HCT116 (cell line): ENCODE measurements at regions not wholly inside any gene's neighbourhood (a gene's known extent, or its start where the extent isn't known, plus 50 kb on each side); places are given as distances from the start of the nearest gene placed in this dataset.

Experiments used
- ATAC-seq: fragments of 200-7000 bp; cut with Tn5 transposase; 2 replicates; pipeline ENCODE4 v1.9.1; 2020; ENCODE audit warnings: mild to moderate bottlenecking, moderate library complexity
- BruUV-seq: library from RNA; stranded (reverse); fragments of 400-500 nt; replicated peaks from 2 replicates; lab custom pipeline; 2021; lab: Mats Ljungman, UMichigan
- CTCF ChIA-PET: fragments of 300-600 bp; sonication (Branson Sonifier 250); formaldehyde crosslinking; loops from one replicate; lab custom pipeline; 2021; ENCODE audit warnings: antibody characterized with exemption; lab: Charles Lee
- POLR2A ChIA-PET: fragments of 300-600, 350-600 bp; sonication (Branson Sonifier 250); formaldehyde crosslinking; loops from one replicate; lab custom pipeline; 2021; ENCODE audit warnings: antibody characterized with exemption; lab: Charles Lee
- RAD21 ChIA-PET, 2 experiments: fragments of 300-600 bp; sonication (Branson Sonifier 250); formaldehyde crosslinking; loops; one replicate each; lab custom pipeline; 2023; ENCODE audit warnings: low total read pairs in 2 of 2; ENCODE audit not compliant: uncharacterized antibody in 2 of 2, unreplicated experiment in 2 of 2, low non-redundant PET in 1 of 2; lab: Charles Lee
- DNase-seq: peaks from one replicate; pipeline ENCODE4 v3.0.0-alpha.2; 2010; ENCODE audit warnings: low read depth, low spot score
- H2AFZ ChIP-seq: fragments of 200-600 bp; shearing (Covaris generic), sonication (generic); 2 replicates; pipeline ENCODE4 v1.6.1; 2017; ENCODE audit warnings: low read depth, mixed run types, mixed read lengths, antibody characterized with exemption, low read length; ENCODE audit not compliant: poor library complexity, severe bottlenecking
- H3K27ac ChIP-seq: 2 replicates; pipeline ENCODE4 v1.5.1; 2012; ENCODE audit warnings: low read depth, low read length
- H3K27me3 ChIP-seq: fragments of 200-600 bp; sonication (generic); 2 replicates; pipeline ENCODE4 v1.6.1; 2016; ENCODE audit warnings: mixed run types, low read length, mixed read lengths; ENCODE audit not compliant: insufficient read depth
- H3K36me3 ChIP-seq, 2 experiments: fragments of 200-500 bp in 1 of 2; fragments of 200-600 bp in 1 of 2; sonication (Bioruptor generic) in 1 of 2; sonication (generic) in 1 of 2; 2 replicates each; pipeline versions ENCODE4 v1.5.1 to v1.6.1; 2014 to 2016; ENCODE audit warnings: low read length in 2 of 2, inconsistent platforms in 1 of 2, mixed read lengths in 1 of 2, mixed run types in 1 of 2; ENCODE audit not compliant: insufficient read depth in 2 of 2, control insufficient read depth in 1 of 2
- H3K4me1 ChIP-seq, 2 experiments: fragments of 200-600 bp in 1 of 2; sonication (generic) in 1 of 2; 2 replicates each; pipeline versions ENCODE4 v1.5.1 to v1.6.1; 2012 to 2017; ENCODE audit warnings: low read length in 2 of 2, inconsistent platforms in 1 of 2, mild to moderate bottlenecking in 1 of 2, mixed read lengths in 1 of 2, mixed run types in 1 of 2, moderate library complexity in 1 of 2; ENCODE audit not compliant: insufficient read depth in 2 of 2, control insufficient read depth in 1 of 2
- H3K4me2 ChIP-seq: fragments of 200-600 bp; sonication (generic); 2 replicates; pipeline ENCODE4 v1.6.1; 2017; ENCODE audit warnings: mixed run types, low read length, mixed read lengths
- H3K4me3 ChIP-seq, 2 experiments: fragments of 200-600 bp in 1 of 2; sonication (generic) in 1 of 2; replicated peaks in 1 of 2; 2 replicates each; pipeline ENCODE4 v1.5.1; 2011 to 2016; ENCODE audit warnings: low read length in 2 of 2, control low read depth in 1 of 2, low read depth in 1 of 2, mild to moderate bottlenecking in 1 of 2, mixed read lengths in 1 of 2, mixed run types in 1 of 2
- H3K79me2 ChIP-seq: fragments of 200-600 bp; sonication (generic); 2 replicates; pipeline ENCODE4 v1.6.1; 2017; ENCODE audit warnings: mild to moderate bottlenecking, mixed run types, low read length, moderate library complexity, mixed read lengths; ENCODE audit not compliant: insufficient read depth
- H3K9ac ChIP-seq: fragments of 200-600 bp; sonication (generic); 2 replicates; pipeline ENCODE4 v1.6.1; 2016; ENCODE audit warnings: low read length, mixed read lengths
- H3K9me2 ChIP-seq: fragments of 200-600 bp; sonication (generic), shearing (Covaris generic); 2 replicates; pipeline ENCODE4 v1.6.1; 2017; ENCODE audit warnings: mixed run types, mild to moderate bottlenecking, moderate library complexity; ENCODE audit not compliant: insufficient read depth
- H3K9me3 ChIP-seq, 2 experiments: fragments of 200-500 bp in 1 of 2; fragments of 200-600 bp in 1 of 2; sonication (Bioruptor generic) in 1 of 2; sonication (generic) in 1 of 2; 2 replicates each; pipeline ENCODE4 v1.6.1; 2014 to 2017; ENCODE audit warnings: low read length in 2 of 2, mixed read lengths in 2 of 2, inconsistent platforms in 1 of 2, low read depth in 1 of 2, mild to moderate bottlenecking in 1 of 2, mixed run types in 1 of 2, moderate library complexity in 1 of 2; ENCODE audit not compliant: control insufficient read depth in 1 of 2, insufficient read depth in 1 of 2
- H4K20me1 ChIP-seq: fragments of 200-600 bp; sonication (generic), shearing (Covaris generic); 2 replicates; pipeline ENCODE4 v1.6.1; 2017; ENCODE audit warnings: mixed run types, mild to moderate bottlenecking, moderate library complexity; ENCODE audit not compliant: insufficient read depth
- ATF3 ChIP-seq: IDR thresholded peaks from 2 replicates; pipeline ENCODE4 v1.6.1; 2012
- CBX3 ChIP-seq: IDR thresholded peaks from 2 replicates; pipeline ENCODE4 v1.6.1; 2012; ENCODE audit warnings: low read depth
- CEBPB ChIP-seq: IDR thresholded peaks from 2 replicates; pipeline ENCODE4 v1.6.1; 2012; ENCODE audit warnings: low read depth
- ELF1 ChIP-seq: IDR thresholded peaks from 2 replicates; pipeline ENCODE4 v1.6.1; 2012; ENCODE audit warnings: low read depth, borderline replicate concordance
- EZH2 ChIP-seq: fragments of 200-600 bp; sonication (generic); IDR thresholded peaks from 2 replicates; pipeline ENCODE4 v1.6.1; 2017; ENCODE audit warnings: antibody characterized with exemption, mixed run types
- EZH2phosphoT487 ChIP-seq: fragments of 200-600 bp; IDR thresholded peaks from 2 replicates; pipeline ENCODE4 v1.6.1; 2018; ENCODE audit warnings: antibody characterized with exemption, borderline replicate concordance
- FOSL1 ChIP-seq: IDR thresholded peaks from 2 replicates; pipeline ENCODE4 v1.6.1; 2012; ENCODE audit warnings: low read depth
- JUND ChIP-seq: IDR thresholded peaks from 2 replicates; pipeline ENCODE4 v1.6.1; 2012
- POLR2AphosphoS5 ChIP-seq: IDR thresholded peaks from 2 replicates; pipeline ENCODE4 v1.6.1; 2011; ENCODE audit warnings: mild to moderate bottlenecking, low read depth, low read length, moderate library complexity
- RAD21 ChIP-seq: IDR thresholded peaks from 2 replicates; pipeline ENCODE4 v1.6.1; 2012; ENCODE audit warnings: low read depth, mild to moderate bottlenecking
- SP1 ChIP-seq: IDR thresholded peaks from 2 replicates; pipeline ENCODE4 v1.6.1; 2012; ENCODE audit warnings: low read depth
- TCF7L2 ChIP-seq: IDR thresholded peaks from 2 replicates; pipeline ENCODE4 v1.7.0; 2011; ENCODE audit warnings: borderline replicate concordance, inconsistent platforms; ENCODE audit not compliant: insufficient read depth, insufficient read length; ENCODE audit errors: extremely low read depth
- YY1 ChIP-seq: IDR thresholded peaks from 2 replicates; pipeline ENCODE4 v1.6.1; 2011; ENCODE audit warnings: low read length, low read depth, moderate library complexity, mild to moderate bottlenecking; ENCODE audit not compliant: insufficient replicate concordance; ENCODE audit errors: extremely low read depth
- ZBTB33 ChIP-seq: IDR thresholded peaks from 2 replicates; pipeline ENCODE4 v1.6.1; 2011; ENCODE audit warnings: mild to moderate bottlenecking, low read length, moderate library complexity; ENCODE audit not compliant: insufficient replicate concordance; ENCODE audit errors: extremely low read depth
- ZNF274 ChIP-seq: fragments of 200-500 bp; sonication (Bioruptor generic); IDR thresholded peaks from 2 replicates; pipeline ENCODE4 v1.6.1; 2014; ENCODE audit warnings: mild to moderate bottlenecking, low read depth, low read length, inconsistent platforms
- intact Hi-C: fragments of 100-400 bp; cut with micrococcal nuclease; formaldehyde crosslinking; loops from 2 replicates; pipeline ENCODE4 v1.10.0; 2022
- TF ChIP-seq, protein P1 (sequence below): IDR thresholded peaks from 2 replicates; pipeline ENCODE4 v1.6.1; 2012; ENCODE audit warnings: low read depth
- TF ChIP-seq, protein P2 (sequence below), 3 experiments: fragments of 200-600 bp in 1 of 3; sonication (generic) in 1 of 3; IDR thresholded peaks in 2 of 3; conservative IDR thresholded peaks in 1 of 3; 2 replicates each; pipeline ENCODE4 v1.5.1; 2012 to 2017; ENCODE audit warnings: low read depth in 2 of 3, low read length in 2 of 3, antibody characterized with exemption in 1 of 3, borderline replicate concordance in 1 of 3, control low read depth in 1 of 3, mild to moderate bottlenecking in 1 of 3, mixed read lengths in 1 of 3, mixed run types in 1 of 3, moderate library complexity in 1 of 3; ENCODE audit not compliant: insufficient read depth in 1 of 3

DNA sequence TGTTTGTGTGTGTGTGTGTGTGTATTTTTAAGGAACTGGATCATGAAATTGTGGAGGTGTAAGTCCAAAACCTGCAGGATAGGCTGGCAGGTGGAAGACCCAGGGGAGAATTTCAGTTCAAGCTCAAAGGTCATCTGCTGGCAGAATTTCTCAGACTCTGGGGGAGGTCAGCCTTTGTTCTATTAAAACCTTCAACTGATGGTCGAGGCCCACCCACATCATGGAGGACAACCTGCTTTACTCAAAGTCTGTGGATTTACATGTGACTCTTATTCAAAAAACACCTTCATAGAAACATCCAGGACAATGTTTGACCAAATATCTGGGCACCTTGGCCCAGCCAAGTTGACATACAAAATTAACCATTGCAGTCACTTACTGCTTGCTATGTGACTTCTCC lies 157.2 kb downstream of the EDEM1 start:
- RAD21 ChIA-PET = no interaction called here
- Histone ChIP-seq H3K9me2 (no peaks in the 10 kb centered on the region), H4K20me1 (no peaks in the 10 kb centered on the region)
- TF ChIP-seq POLR2AphosphoS5 = no peak
- TF ChIP-seq ZBTB33 = no peak
- TF ChIP-seq CBX3 = no peak
- TF ChIP-seq SP1 = no peak
- TF ChIP-seq JUND = no peak
- no peak for TF ChIP-seq ZNF274
- TF ChIP-seq RAD21 = no peak
- no peak for TF ChIP-seq CEBPB
- no peak for TF ChIP-seq FOSL1
- TF ChIP-seq, protein P1, sequence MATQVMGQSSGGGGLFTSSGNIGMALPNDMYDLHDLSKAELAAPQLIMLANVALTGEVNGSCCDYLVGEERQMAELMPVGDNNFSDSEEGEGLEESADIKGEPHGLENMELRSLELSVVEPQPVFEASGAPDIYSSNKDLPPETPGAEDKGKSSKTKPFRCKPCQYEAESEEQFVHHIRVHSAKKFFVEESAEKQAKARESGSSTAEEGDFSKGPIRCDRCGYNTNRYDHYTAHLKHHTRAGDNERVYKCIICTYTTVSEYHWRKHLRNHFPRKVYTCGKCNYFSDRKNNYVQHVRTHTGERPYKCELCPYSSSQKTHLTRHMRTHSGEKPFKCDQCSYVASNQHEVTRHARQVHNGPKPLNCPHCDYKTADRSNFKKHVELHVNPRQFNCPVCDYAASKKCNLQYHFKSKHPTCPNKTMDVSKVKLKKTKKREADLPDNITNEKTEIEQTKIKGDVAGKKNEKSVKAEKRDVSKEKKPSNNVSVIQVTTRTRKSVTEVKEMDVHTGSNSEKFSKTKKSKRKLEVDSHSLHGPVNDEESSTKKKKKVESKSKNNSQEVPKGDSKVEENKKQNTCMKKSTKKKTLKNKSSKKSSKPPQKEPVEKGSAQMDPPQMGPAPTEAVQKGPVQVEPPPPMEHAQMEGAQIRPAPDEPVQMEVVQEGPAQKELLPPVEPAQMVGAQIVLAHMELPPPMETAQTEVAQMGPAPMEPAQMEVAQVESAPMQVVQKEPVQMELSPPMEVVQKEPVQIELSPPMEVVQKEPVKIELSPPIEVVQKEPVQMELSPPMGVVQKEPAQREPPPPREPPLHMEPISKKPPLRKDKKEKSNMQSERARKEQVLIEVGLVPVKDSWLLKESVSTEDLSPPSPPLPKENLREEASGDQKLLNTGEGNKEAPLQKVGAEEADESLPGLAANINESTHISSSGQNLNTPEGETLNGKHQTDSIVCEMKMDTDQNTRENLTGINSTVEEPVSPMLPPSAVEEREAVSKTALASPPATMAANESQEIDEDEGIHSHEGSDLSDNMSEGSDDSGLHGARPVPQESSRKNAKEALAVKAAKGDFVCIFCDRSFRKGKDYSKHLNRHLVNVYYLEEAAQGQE = no peak
- no peak for TF ChIP-seq EZH2phosphoT487
- no peak for TF ChIP-seq ATF3
- no peak for TF ChIP-seq TCF7L2
- TF ChIP-seq EZH2 = no peak
- TF ChIP-seq, protein P2, sequence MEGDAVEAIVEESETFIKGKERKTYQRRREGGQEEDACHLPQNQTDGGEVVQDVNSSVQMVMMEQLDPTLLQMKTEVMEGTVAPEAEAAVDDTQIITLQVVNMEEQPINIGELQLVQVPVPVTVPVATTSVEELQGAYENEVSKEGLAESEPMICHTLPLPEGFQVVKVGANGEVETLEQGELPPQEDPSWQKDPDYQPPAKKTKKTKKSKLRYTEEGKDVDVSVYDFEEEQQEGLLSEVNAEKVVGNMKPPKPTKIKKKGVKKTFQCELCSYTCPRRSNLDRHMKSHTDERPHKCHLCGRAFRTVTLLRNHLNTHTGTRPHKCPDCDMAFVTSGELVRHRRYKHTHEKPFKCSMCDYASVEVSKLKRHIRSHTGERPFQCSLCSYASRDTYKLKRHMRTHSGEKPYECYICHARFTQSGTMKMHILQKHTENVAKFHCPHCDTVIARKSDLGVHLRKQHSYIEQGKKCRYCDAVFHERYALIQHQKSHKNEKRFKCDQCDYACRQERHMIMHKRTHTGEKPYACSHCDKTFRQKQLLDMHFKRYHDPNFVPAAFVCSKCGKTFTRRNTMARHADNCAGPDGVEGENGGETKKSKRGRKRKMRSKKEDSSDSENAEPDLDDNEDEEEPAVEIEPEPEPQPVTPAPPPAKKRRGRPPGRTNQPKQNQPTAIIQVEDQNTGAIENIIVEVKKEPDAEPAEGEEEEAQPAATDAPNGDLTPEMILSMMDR (IDR thresholded peaks at IDR 0.05 in 2 of 3, conservative IDR thresholded peaks at IDR 0.05 in 1 of 3; ENCODE audit: borderline replicate concordance in 1 of 3, insufficient read depth in 1 of 3, low read depth in 2 of 3, low read length in 2 of 3) = no peak
- no peak for TF ChIP-seq ELF1
- TF ChIP-seq YY1 = no peak
- TF ChIP-seq, all 23 proteins: peak for 0
- Histone ChIP-seq H3K36me3 (no peaks in the 10 kb centered on the region), H3K4me1 (peaks cover 0 to 12% of the 10 kb centered on the region in 2 experiments; a peak in 1 of 4 replicates), H3K9me3 (no peaks in the 10 kb centered on the region), H3K79me2 (no peaks in the 10 kb centered on the region), H3K9ac (no peak overlapping the region), H3K27ac (no peak overlapping the region), H3K4me2 (no peak overlapping the region), H2AFZ (no peak overlapping the region), H3K4me3 (no peak overlapping the region), H3K27me3 (no peaks in the 10 kb centered on the region)
- no TSS peak for BruUV-seq
- intact Hi-C loops = no loop called here
- CTCF ChIA-PET = no interaction called here
- POLR2A ChIA-PET = no interaction called here
- no peak for ATAC-seq
- DNase-seq = no peak
